HepG2 (cell line): ENCODE measurements at regions not wholly inside any gene's neighbourhood (a gene's known extent, or its start where the extent isn't known, plus 50 kb on each side); places are given as distances from the start of the nearest gene placed in this dataset.

Experiments used
- FOXP1 ChIP-seq, 2 experiments: fragments of 450-650 bp in 1 of 2; IDR thresholded peaks; 2 replicates each; pipeline ENCODE4 v1.6.1; 2017 to 2018; ENCODE audit warnings: antibody characterized with exemption in 1 of 2
- GPN1 ChIP-seq: sonication (generic); formaldehyde crosslinking; IDR thresholded peaks from 2 replicates; pipeline ENCODE4 v1.5.1; 2020; ENCODE audit warnings: missing genetic modification reagents, borderline replicate concordance
- MAFK ChIP-seq, 2 experiments: IDR thresholded peaks in 1 of 2; conservative IDR thresholded peaks in 1 of 2; 2 replicates each; pipeline ENCODE4 v1.6.1; 2011; ENCODE audit warnings: improper control_type of control experiment in 2 of 2, low read length in 2 of 2
- NFKBIZ ChIP-seq: IDR thresholded peaks from 2 replicates; pipeline ENCODE4 v1.6.1; 2018; ENCODE audit warnings: missing genetic modification reagents, missing compliant biosample characterization
- SKI ChIP-seq: fragments of 450-650 bp; IDR thresholded peaks from one replicate; pipeline ENCODE4 v1.6.1; 2018; ENCODE audit warnings: mild to moderate bottlenecking; ENCODE audit not compliant: partially characterized antibody
- ZNF260 ChIP-seq: sonication (generic); formaldehyde crosslinking; IDR thresholded peaks from 2 replicates; pipeline ENCODE4 v1.4.0; 2020; ENCODE audit warnings: missing genetic modification reagents, low read depth, mild to moderate bottlenecking, borderline replicate concordance
- ZNF883 ChIP-seq: sonication (generic); formaldehyde crosslinking; IDR thresholded peaks from 2 replicates; pipeline ENCODE4 v1.5.1; 2020; ENCODE audit warnings: mild to moderate bottlenecking, missing genetic modification reagents; ENCODE audit errors: not compliant biosample characterization
- TF ChIP-seq, protein P1 (sequence below): sonication (generic); formaldehyde crosslinking; IDR thresholded peaks from 2 replicates; pipeline ENCODE4 v1.5.1; 2020; ENCODE audit warnings: missing genetic modification reagents, mild to moderate bottlenecking, borderline replicate concordance
- TF ChIP-seq, protein P2 (sequence below): fragments of 450-650 bp; IDR thresholded peaks from 2 replicates; pipeline ENCODE4 v1.6.1; 2016
- TF ChIP-seq, protein P3 (sequence below): sonication (generic); formaldehyde crosslinking; IDR thresholded peaks from 2 replicates; pipeline ENCODE4; 2020; ENCODE audit warnings: missing genetic modification reagents, mild to moderate bottlenecking, borderline replicate concordance

DNA sequence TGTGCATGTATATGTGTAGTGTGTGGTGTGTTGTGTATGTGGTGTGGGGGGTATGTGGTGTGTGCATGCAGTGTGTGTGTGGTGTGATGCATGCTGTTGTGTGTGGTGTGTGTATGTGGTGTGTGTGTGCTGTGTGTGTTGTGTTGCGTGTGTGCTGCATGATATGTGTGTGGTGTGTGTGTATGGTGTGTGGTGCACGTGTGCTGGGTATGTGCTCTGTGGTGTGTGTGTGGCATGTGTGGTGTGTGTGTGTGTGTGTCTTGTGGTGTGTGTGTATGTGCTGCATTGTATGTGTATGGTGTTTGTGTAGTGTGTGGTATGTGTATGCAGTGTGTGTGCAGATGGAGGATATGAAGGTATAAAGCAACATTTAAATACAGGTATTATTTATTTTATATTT is 50.5 kb upstream of the CKS2 start (continued):
- TF ChIP-seq, protein P1, sequence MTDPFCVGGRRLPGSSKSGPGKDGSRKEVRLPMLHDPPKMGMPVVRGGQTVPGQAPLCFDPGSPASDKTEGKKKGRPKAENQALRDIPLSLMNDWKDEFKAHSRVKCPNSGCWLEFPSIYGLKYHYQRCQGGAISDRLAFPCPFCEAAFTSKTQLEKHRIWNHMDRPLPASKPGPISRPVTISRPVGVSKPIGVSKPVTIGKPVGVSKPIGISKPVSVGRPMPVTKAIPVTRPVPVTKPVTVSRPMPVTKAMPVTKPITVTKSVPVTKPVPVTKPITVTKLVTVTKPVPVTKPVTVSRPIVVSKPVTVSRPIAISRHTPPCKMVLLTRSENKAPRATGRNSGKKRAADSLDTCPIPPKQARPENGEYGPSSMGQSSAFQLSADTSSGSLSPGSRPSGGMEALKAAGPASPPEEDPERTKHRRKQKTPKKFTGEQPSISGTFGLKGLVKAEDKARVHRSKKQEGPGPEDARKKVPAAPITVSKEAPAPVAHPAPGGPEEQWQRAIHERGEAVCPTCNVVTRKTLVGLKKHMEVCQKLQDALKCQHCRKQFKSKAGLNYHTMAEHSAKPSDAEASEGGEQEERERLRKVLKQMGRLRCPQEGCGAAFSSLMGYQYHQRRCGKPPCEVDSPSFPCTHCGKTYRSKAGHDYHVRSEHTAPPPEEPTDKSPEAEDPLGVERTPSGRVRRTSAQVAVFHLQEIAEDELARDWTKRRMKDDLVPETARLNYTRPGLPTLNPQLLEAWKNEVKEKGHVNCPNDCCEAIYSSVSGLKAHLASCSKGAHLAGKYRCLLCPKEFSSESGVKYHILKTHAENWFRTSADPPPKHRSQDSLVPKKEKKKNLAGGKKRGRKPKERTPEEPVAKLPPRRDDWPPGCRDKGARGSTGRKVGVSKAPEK (CRISPR knock-in tag): no peak
- 0 out of 2 replicates have a peak, but pooled peaks have one; percentile 22 for TF ChIP-seq FOXP1 (IDR thresholded peaks at IDR 0.05)
- no peak for TF ChIP-seq FOXP1 (CRISPR knock-in tag; IDR thresholded peaks at IDR 0.05)
- TF ChIP-seq GPN1: no peak
- TF ChIP-seq MAFK (conservative IDR thresholded peaks at IDR 0.05 in 1 of 2, IDR thresholded peaks at IDR 0.05 in 1 of 2; ENCODE audit: low read length in 2 of 2): no peak
- TF ChIP-seq, protein P2, sequence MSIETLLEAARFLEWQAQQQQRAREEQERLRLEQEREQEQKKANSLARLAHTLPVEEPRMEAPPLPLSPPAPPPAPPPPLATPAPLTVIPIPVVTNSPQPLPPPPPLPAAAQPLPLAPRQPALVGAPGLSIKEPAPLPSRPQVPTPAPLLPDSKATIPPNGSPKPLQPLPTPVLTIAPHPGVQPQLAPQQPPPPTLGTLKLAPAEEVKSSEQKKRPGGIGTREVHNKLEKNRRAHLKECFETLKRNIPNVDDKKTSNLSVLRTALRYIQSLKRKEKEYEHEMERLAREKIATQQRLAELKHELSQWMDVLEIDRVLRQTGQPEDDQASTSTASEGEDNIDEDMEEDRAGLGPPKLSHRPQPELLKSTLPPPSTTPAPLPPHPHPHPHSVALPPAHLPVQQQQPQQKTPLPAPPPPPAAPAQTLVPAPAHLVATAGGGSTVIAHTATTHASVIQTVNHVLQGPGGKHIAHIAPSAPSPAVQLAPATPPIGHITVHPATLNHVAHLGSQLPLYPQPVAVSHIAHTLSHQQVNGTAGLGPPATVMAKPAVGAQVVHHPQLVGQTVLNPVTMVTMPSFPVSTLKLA: peak; percentile 57; the same call in 1 of the 2 replicates
- TF ChIP-seq ZNF883 (CRISPR knock-in tag): no peak
- no peak for TF ChIP-seq ZNF260 (CRISPR knock-in tag)
- no peak for TF ChIP-seq NFKBIZ (CRISPR knock-in tag)
- no peak for TF ChIP-seq SKI
- TF ChIP-seq, protein P3, sequence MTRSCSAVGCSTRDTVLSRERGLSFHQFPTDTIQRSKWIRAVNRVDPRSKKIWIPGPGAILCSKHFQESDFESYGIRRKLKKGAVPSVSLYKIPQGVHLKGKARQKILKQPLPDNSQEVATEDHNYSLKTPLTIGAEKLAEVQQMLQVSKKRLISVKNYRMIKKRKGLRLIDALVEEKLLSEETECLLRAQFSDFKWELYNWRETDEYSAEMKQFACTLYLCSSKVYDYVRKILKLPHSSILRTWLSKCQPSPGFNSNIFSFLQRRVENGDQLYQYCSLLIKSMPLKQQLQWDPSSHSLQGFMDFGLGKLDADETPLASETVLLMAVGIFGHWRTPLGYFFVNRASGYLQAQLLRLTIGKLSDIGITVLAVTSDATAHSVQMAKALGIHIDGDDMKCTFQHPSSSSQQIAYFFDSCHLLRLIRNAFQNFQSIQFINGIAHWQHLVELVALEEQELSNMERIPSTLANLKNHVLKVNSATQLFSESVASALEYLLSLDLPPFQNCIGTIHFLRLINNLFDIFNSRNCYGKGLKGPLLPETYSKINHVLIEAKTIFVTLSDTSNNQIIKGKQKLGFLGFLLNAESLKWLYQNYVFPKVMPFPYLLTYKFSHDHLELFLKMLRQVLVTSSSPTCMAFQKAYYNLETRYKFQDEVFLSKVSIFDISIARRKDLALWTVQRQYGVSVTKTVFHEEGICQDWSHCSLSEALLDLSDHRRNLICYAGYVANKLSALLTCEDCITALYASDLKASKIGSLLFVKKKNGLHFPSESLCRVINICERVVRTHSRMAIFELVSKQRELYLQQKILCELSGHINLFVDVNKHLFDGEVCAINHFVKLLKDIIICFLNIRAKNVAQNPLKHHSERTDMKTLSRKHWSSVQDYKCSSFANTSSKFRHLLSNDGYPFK (CRISPR knock-in tag): no peak
- TF ChIP-seq, all 625 proteins: peak for 4
